H1 (cell line): ENCODE measurements at regions not wholly inside any gene's neighbourhood (a gene's known extent, or its start where the extent isn't known, plus 50 kb on each side); places are given as distances from the start of the nearest gene placed in this dataset.

ENCODE experiments used
- CTCF ChIA-PET: fragments of 300-600 bp; sonication (Branson Sonifier 250); formaldehyde crosslinking; loops from one replicate; lab custom pipeline; 2021; ENCODE audit not compliant: partially characterized antibody; lab: Charles Lee
- POLR2A ChIA-PET: fragments of 300-600 bp; sonication (Branson Sonifier 250); formaldehyde crosslinking; loops from one replicate; lab custom pipeline; 2021; ENCODE audit warnings: inconsistent platforms; ENCODE audit not compliant: partially characterized antibody; lab: Charles Lee
- DNase-seq, 2 experiments: peaks; one replicate each; pipeline versions ENCODE4 v3.0.0 to v3.0.0-alpha.2; 2010 to 2022; ENCODE audit warnings: low spot score in 2 of 2, low read depth in 1 of 2, mixed read lengths in 1 of 2
- FAIRE-seq: peaks from 2 replicates; lab custom pipeline; 2011; peaks lifted over from hg19 to GRCh38; lab: Jason Lieb, UNC
- H2AFZ ChIP-seq: 2 replicates; pipeline ENCODE4 v1.8.1; 2012; ENCODE audit warnings: low read length, inconsistent platforms
- H2AK5ac ChIP-seq: 2 replicates; pipeline ENCODE4 v1.6.1; 2013; ENCODE audit warnings: low read depth, low read length
- H2BK120ac ChIP-seq: replicated peaks from 2 replicates; pipeline ENCODE3; 2013; ENCODE audit warnings: low read depth, low read length, inconsistent platforms
- H2BK12ac ChIP-seq: 2 replicates; pipeline ENCODE4 v1.6.1; 2013; ENCODE audit warnings: low read depth, low read length
- H2BK15ac ChIP-seq: 2 replicates; pipeline ENCODE4 v1.6.1; 2013; ENCODE audit warnings: low read length
- H2BK20ac ChIP-seq: 2 replicates; pipeline ENCODE4 v1.6.1; 2013; ENCODE audit warnings: low read length
- H2BK5ac ChIP-seq: 2 replicates; pipeline ENCODE4 v1.6.1; 2013; ENCODE audit warnings: low read depth, low read length
- H3K14ac ChIP-seq: 2 replicates; pipeline ENCODE4 v1.6.1; 2013; ENCODE audit warnings: inconsistent platforms; ENCODE audit not compliant: insufficient read length
- H3K18ac ChIP-seq: 2 replicates; pipeline ENCODE4 v1.6.1; 2013; ENCODE audit warnings: low read length; ENCODE audit errors: extremely low read depth
- H3K23ac ChIP-seq: 2 replicates; pipeline ENCODE4 v1.6.1; 2013; ENCODE audit warnings: inconsistent platforms; ENCODE audit not compliant: insufficient read length
- H3K23me2 ChIP-seq: 2 replicates; pipeline ENCODE4 v1.6.1; 2013; ENCODE audit warnings: low read depth, low read length
- H3K27ac ChIP-seq: 2 replicates; pipeline ENCODE4 v1.6.1; 2011; ENCODE audit warnings: low read depth, low read length, inconsistent platforms
- H3K27me3 ChIP-seq, 4 experiments: replicated peaks in 1 of 4; 1 replicate in 1 of 4; 2 replicates in 3 of 4; pipeline versions ENCODE4 v1.6.1 to v1.8.1; 2011 to 2013; ENCODE audit warnings: low read length in 3 of 4, mild to moderate bottlenecking in 3 of 4, inconsistent platforms in 2 of 4, mixed read lengths in 2 of 4, moderate library complexity in 1 of 4; ENCODE audit not compliant: control insufficient read depth in 3 of 4, insufficient read depth in 3 of 4; ENCODE audit errors: extremely low read depth in 1 of 4
- H3K36me3 ChIP-seq, 4 experiments: 2 replicates each; pipeline versions ENCODE4 v1.6.1 to v1.8.1; 2011 to 2013; ENCODE audit warnings: mild to moderate bottlenecking in 4 of 4, low read length in 3 of 4, moderate library complexity in 2 of 4, control low read depth in 1 of 4, inconsistent platforms in 1 of 4; ENCODE audit not compliant: insufficient read depth in 4 of 4, control insufficient read depth in 2 of 4
- H3K4ac ChIP-seq: replicated peaks from 2 replicates; pipeline ENCODE3; 2013; ENCODE audit warnings: low read length, low read depth, mixed read lengths, inconsistent platforms; ENCODE audit not compliant: insufficient read length
- H3K4me1 ChIP-seq, 4 experiments: replicated peaks in 1 of 4; 1 replicate in 1 of 4; 2 replicates in 3 of 4; pipeline versions ENCODE4 v1.6.1 to v1.8.1; 2011 to 2013; ENCODE audit warnings: low read length in 3 of 4, inconsistent platforms in 2 of 4, mixed read lengths in 1 of 4; ENCODE audit not compliant: insufficient read depth in 4 of 4, control insufficient read depth in 3 of 4
- H3K4me2 ChIP-seq, 2 experiments: 2 replicates each; pipeline versions ENCODE4 v1.6.1 to v1.8.1; 2011 to 2013; ENCODE audit warnings: low read depth in 2 of 2, low read length in 2 of 2, control low read depth in 1 of 2, inconsistent platforms in 1 of 2, mild to moderate bottlenecking in 1 of 2; ENCODE audit not compliant: insufficient read depth in 1 of 2
- H3K4me3 ChIP-seq, 4 experiments: fragments of 200-600, 300-600 bp in 1 of 4; sonication (generic), shearing (Covaris generic), sonication (Bioruptor Twin) in 1 of 4; 2 replicates each; pipeline versions ENCODE4 v1.5.1 to v1.8.1; 2011 to 2016; ENCODE audit warnings: low read length in 4 of 4, low read depth in 3 of 4, control low read depth in 2 of 4, inconsistent platforms in 2 of 4, mild to moderate bottlenecking in 2 of 4, mixed read lengths in 1 of 4, moderate library complexity in 1 of 4; ENCODE audit not compliant: insufficient read depth in 2 of 4; ENCODE audit errors: extremely low read depth in 1 of 4
- H3K56ac ChIP-seq: replicated peaks from 2 replicates; pipeline ENCODE3; 2013; ENCODE audit warnings: low read depth, mild to moderate bottlenecking, mixed read lengths, low read length, inconsistent platforms; ENCODE audit not compliant: insufficient read length
- H3K79me1 ChIP-seq: 2 replicates; pipeline ENCODE4 v1.6.1; 2013; ENCODE audit warnings: low read depth, low read length, control low read depth
- H3K79me2 ChIP-seq, 2 experiments: 2 replicates each; pipeline versions ENCODE4 v1.6.1 to v1.8.1; 2012 to 2013; ENCODE audit warnings: low read length in 2 of 2, mild to moderate bottlenecking in 2 of 2, inconsistent platforms in 1 of 2; ENCODE audit not compliant: insufficient read depth in 2 of 2, control insufficient read depth in 1 of 2
- H3K9ac ChIP-seq, 4 experiments: replicated peaks in 1 of 4; 1 replicate in 1 of 4; 2 replicates in 3 of 4; pipeline versions ENCODE4 v1.6.1 to v1.8.1; 2011 to 2013; ENCODE audit warnings: low read depth in 3 of 4, low read length in 3 of 4, control low read depth in 2 of 4, mild to moderate bottlenecking in 2 of 4, moderate library complexity in 2 of 4, inconsistent platforms in 1 of 4; ENCODE audit errors: extremely low read depth in 1 of 4
- H3K9me3 ChIP-seq, 2 experiments: 2 replicates each; pipeline versions ENCODE4 v1.6.1 to v1.8.1; 2012 to 2013; ENCODE audit warnings: mild to moderate bottlenecking in 2 of 2, moderate library complexity in 2 of 2, control low read depth in 1 of 2, inconsistent platforms in 1 of 2, low read depth in 1 of 2, low read length in 1 of 2, mixed read lengths in 1 of 2; ENCODE audit not compliant: insufficient read depth in 2 of 2
- H4K20me1 ChIP-seq, 2 experiments: replicated peaks in 1 of 2; 2 replicates each; pipeline versions ENCODE3 to v1.8.1; 2011 to 2013; ENCODE audit warnings: inconsistent platforms in 2 of 2, low read length in 2 of 2, mild to moderate bottlenecking in 1 of 2; ENCODE audit not compliant: insufficient read depth in 2 of 2, control insufficient read depth in 1 of 2
- H4K5ac ChIP-seq: 2 replicates; pipeline ENCODE4 v1.6.1; 2013; ENCODE audit warnings: low read length, low read depth, mixed read lengths, inconsistent platforms; ENCODE audit not compliant: insufficient read length
- H4K8ac ChIP-seq: 2 replicates; pipeline ENCODE4 v1.8.0; 2013; ENCODE audit warnings: mild to moderate bottlenecking, moderate library complexity, low read length, inconsistent platforms; ENCODE audit not compliant: insufficient read depth; ENCODE audit errors: extremely low read depth
- H4K91ac ChIP-seq: replicated peaks from 2 replicates; pipeline ENCODE3; 2013; ENCODE audit warnings: low read length, mixed read lengths, inconsistent platforms; ENCODE audit not compliant: insufficient read length
- ASH2L ChIP-seq: fragments of 200-600, 300-600 bp; sonication (generic); IDR thresholded peaks from one replicate; pipeline ENCODE4 v1.7.1; 2017; ENCODE audit warnings: low read length
- CBX8 ChIP-seq: fragments of 300-800, 300-1000 bp; sonication (generic); IDR thresholded peaks from 2 replicates; pipeline ENCODE4 v1.7.1; 2016; ENCODE audit warnings: low read depth, low read length, borderline replicate concordance
- EGR1 ChIP-seq: IDR thresholded peaks from 2 replicates; pipeline ENCODE4 v1.6.1; 2011; ENCODE audit warnings: low read depth, low read length, borderline replicate concordance
- GABPA ChIP-seq: IDR thresholded peaks from 2 replicates; pipeline ENCODE4 v1.6.1; 2011; ENCODE audit warnings: mild to moderate bottlenecking, low read length, moderate library complexity, borderline replicate concordance; ENCODE audit not compliant: insufficient read depth
- JUND ChIP-seq: IDR thresholded peaks from 2 replicates; pipeline ENCODE4 v1.6.1; 2011; ENCODE audit warnings: mild to moderate bottlenecking, improper control_type of control experiment, low read length
- KDM1A ChIP-seq: fragments of 200-600, 300-600 bp; sonication (generic); IDR thresholded peaks from 2 replicates; pipeline ENCODE4 v1.7.1; 2016; ENCODE audit warnings: mild to moderate bottlenecking, low read length, borderline replicate concordance
- KDM4A ChIP-seq: IDR thresholded peaks from one replicate; pipeline ENCODE4 v1.7.1; 2012; ENCODE audit warnings: low read depth, mild to moderate bottlenecking, moderate library complexity, low read length, inconsistent platforms; ENCODE audit not compliant: severe bottlenecking
- NRF1 ChIP-seq: IDR thresholded peaks from 2 replicates; pipeline ENCODE4 v1.6.1; 2011; ENCODE audit warnings: mild to moderate bottlenecking, low read depth, low read length, improper control_type of control experiment
- PHF8 ChIP-seq: fragments of 200-600 bp; sonication (generic); conservative IDR thresholded peaks from 2 replicates; pipeline ENCODE4 v1.7.1; 2012; ENCODE audit warnings: low read depth, mild to moderate bottlenecking, inconsistent platforms, low read length, moderate library complexity
- POU5F1 ChIP-seq: IDR thresholded peaks from 2 replicates; pipeline ENCODE4 v1.6.1; 2011; ENCODE audit warnings: low read depth, mild to moderate bottlenecking, low read length, moderate library complexity
- SRF ChIP-seq: IDR thresholded peaks from 2 replicates; pipeline ENCODE4 v1.6.1; 2011; ENCODE audit warnings: mild to moderate bottlenecking, low read depth, low read length, moderate library complexity
- TAF7 ChIP-seq: optimal IDR thresholded peaks from 2 replicates; pipeline ENCODE3; 2011; ENCODE audit warnings: low read depth, mild to moderate bottlenecking, inconsistent platforms, low read length, moderate library complexity, borderline replicate concordance

DNA sequence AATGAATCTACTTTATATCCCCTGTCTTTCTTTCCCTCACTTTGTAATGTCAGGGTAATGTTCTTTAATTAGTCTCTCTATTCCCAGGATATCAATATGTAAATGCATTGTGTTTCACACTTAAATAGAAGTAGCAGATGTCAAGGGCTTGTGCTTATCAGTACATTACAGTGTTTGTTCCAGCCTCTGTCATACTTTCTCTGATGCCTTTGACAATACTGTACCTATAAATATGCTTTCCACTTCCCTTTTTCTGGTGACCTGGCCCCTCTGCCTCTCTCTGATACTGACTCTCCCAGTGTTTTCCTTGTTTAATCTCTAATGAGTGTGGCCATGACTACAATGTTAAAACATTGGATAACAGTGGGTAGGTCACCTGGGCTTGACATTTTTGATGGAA lies 862.0 kb upstream of the NEGR1 start:
- Histone ChIP-seq H2BK15ac (no peak overlapping the region), H3K36me3 (peaks cover 0 to 2% (median 0%) of the 10 kb centered on the region in 4 experiments; a peak in 3 of 8 replicates), H3K79me1 (no peaks in the 10 kb centered on the region), H3K27me3 (no peaks in the 10 kb centered on the region)
- TF ChIP-seq TAF7 (no peak), ASH2L (no peak), SRF (no peak), JUND (no peak), KDM1A (no peak), CBX8 (no peak), GABPA (no peak), EGR1 (no peak), PHF8 (no peak), KDM4A (no peak), POU5F1 (no peak), NRF1 (no peak)
- TF ChIP-seq, all 59 proteins: peak for 0
- POLR2A ChIA-PET, result no interaction called here
- H2BK20ac ChIP-seq, result no peak overlapping the region
- H2BK12ac ChIP-seq, result no peak overlapping the region
- no peak overlapping the region for H2BK120ac ChIP-seq
- H3K4me3 ChIP-seq, result no peak overlapping the region
- no peak overlapping the region for H3K4me2 ChIP-seq
- no peak overlapping the region for H2AK5ac ChIP-seq
- no peak overlapping the region for H4K91ac ChIP-seq
- H4K20me1 ChIP-seq, result no peaks in the 10 kb centered on the region
- no peak overlapping the region for H3K14ac ChIP-seq
- no peak overlapping the region for H3K18ac ChIP-seq
- H4K5ac ChIP-seq, result no peak overlapping the region
- no peak overlapping the region for H3K4ac ChIP-seq
- no peak overlapping the region for H3K23ac ChIP-seq
- no peaks in the 10 kb centered on the region for H3K79me2 ChIP-seq
- peaks cover 4% of the 10 kb centered on the region in 2 experiments; a peak in 3 of 4 replicates for H3K9me3 ChIP-seq
- H2AFZ ChIP-seq, result no peak overlapping the region
- no peaks in the 10 kb centered on the region for H3K4me1 ChIP-seq
- no peak overlapping the region for H2BK5ac ChIP-seq
- CTCF ChIA-PET, result no interaction called here
- no peak overlapping the region for H3K9ac ChIP-seq
- DNase-seq, result no peak
- H3K27ac ChIP-seq, result no peak overlapping the region
- H3K23me2 ChIP-seq, result no peaks in the 10 kb centered on the region
- no peak overlapping the region for H3K56ac ChIP-seq
- H4K8ac ChIP-seq, result no peak overlapping the region
- no peak for FAIRE-seq
